Right lobe of liver (tissue), 6 donors: ENCODE measurements at regions not wholly inside any gene's neighbourhood (a gene's known extent, or its start where the extent isn't known, plus 50 kb on each side); places are given as distances from the start of the nearest gene placed in this dataset.

Source experiments
- ATAC-seq, 4 donors: fragments of 200-7000 bp; cut with Tn5 transposase; one replicate each; pipeline ENCODE4 v1.9.1; 2020; ENCODE audit warnings: mild to moderate bottlenecking in 4 of 4, moderate library complexity in 4 of 4
- DNase-seq, 3 donors: peaks; one replicate each; pipeline ENCODE4 v3.0.0-alpha.2; 2020
- H3K27ac ChIP-seq, 3 donors: fragments of 200-600 bp; one replicate each; pipeline ENCODE4 v1.8.0; 2022
- H3K27me3 ChIP-seq, 2 donors: fragments of 200-600 bp; one replicate each; pipeline ENCODE4 v1.8.0; 2022
- H3K36me3 ChIP-seq, 4 donors: fragments of 200-600 bp; sonication (generic) in 1 of 4; one replicate each; pipeline versions ENCODE4 v1.5.1 to v1.8.0; 2017 to 2022; ENCODE audit warnings: control low read depth in 1 of 4
- H3K4me1 ChIP-seq, 4 donors: fragments of 200-600 bp; sonication (generic) in 1 of 4; one replicate each; pipeline versions ENCODE4 v1.5.1 to v1.8.0; 2017 to 2022; ENCODE audit warnings: control low read depth in 1 of 4
- H3K4me3 ChIP-seq, 3 donors: fragments of 200-600 bp; one replicate each; pipeline ENCODE4 v1.8.0; 2022
- H3K9me3 ChIP-seq, 4 donors: fragments of 200-600 bp; sonication (generic) in 1 of 4; one replicate each; pipeline versions ENCODE4 v1.5.1 to v1.8.0; 2017 to 2022; ENCODE audit warnings: control low read depth in 1 of 4
- CTCF ChIP-seq, 4 donors: fragments of 200-600 bp in 3 of 4; fragments of 450-650 bp in 1 of 4; IDR thresholded peaks; one replicate each; pipeline versions ENCODE4 v1.5.1 to v1.8.0; 2016 to 2022; ENCODE audit warnings: antibody characterized with exemption in 4 of 4, mild to moderate bottlenecking in 2 of 4
- POLR2A ChIP-seq: fragments of 450-650 bp; IDR thresholded peaks from one replicate; pipeline ENCODE4 v1.6.1; 2017; ENCODE audit warnings: antibody characterized with exemption, mild to moderate bottlenecking
- WGBS: methylation state at CpG from one replicate; pipeline ENCODE4 v1.1.6; 2018; ENCODE audit warnings: low coverage, low lambda C conversion rate; ENCODE audit not compliant: insufficient coverage; ENCODE audit errors: missing lambda C conversion rate; 5-methylcytosine and 5-hydroxymethylcytosine counted together
- intact Hi-C, 2 donors: fragments of 100-400 bp; cut with DNase I; formaldehyde crosslinking; loops; one replicate each; pipeline versions ENCODE4 v1.11.2 to v1.14.1; 2022
- donor health status: DM: no; HTN: yes; CAD: no.
- donor health status: DM: no; HTN: no; CAD: no.
- donor health status: DM: no; HTN: no; CAD: no.
- donor health status: DM: no; HTN: yes; CAD: no.
- donor health status: DM: no; HTN: yes; CAD: no.

GRCh38 chr5:13307480-13307879 lies 637.0 kb downstream of the DNAH5 start:
- no peak for ATAC-seq
- Histone ChIP-seq H3K9me3 (no peaks in the 10 kb centered on the region), H3K27ac (no peak overlapping the region), H3K4me1 (no peaks in the 10 kb centered on the region), H3K27me3 (no peaks in the 10 kb centered on the region), H3K36me3 (no peaks in the 10 kb centered on the region), H3K4me3 (no peak overlapping the region)
- TF ChIP-seq POLR2A: no peak
- no peak for TF ChIP-seq CTCF (IDR thresholded peaks at IDR 0.05)
- intact Hi-C loops: no loop called here
- DNase-seq: no peak

GRCh38 chr5:13303445-13303844 lies 641.0 kb downstream of the DNAH5 start:
- Histone ChIP-seq H3K4me1 (no peaks in the 10 kb centered on the region), H3K27ac (no peak overlapping the region), H3K36me3 (no peaks in the 10 kb centered on the region), H3K4me3 (no peak overlapping the region), H3K9me3 (no peaks in the 10 kb centered on the region), H3K27me3 (no peaks in the 10 kb centered on the region)
- intact Hi-C loops: no loop called here
- no peak for TF ChIP-seq POLR2A
- no peak for TF ChIP-seq CTCF (IDR thresholded peaks at IDR 0.05)
- no peak for DNase-seq
- no peak for ATAC-seq

GRCh38 chr5:13278811-13279210 lies 665.7 kb downstream of the DNAH5 start:
- no peaks in the 10 kb centered on the region for H3K4me1 ChIP-seq
- no peaks in the 10 kb centered on the region for H3K36me3 ChIP-seq
- intact Hi-C loops: no loop called here
- H3K27ac ChIP-seq: no peak overlapping the region
- ATAC-seq: no peak
- 48% methylated on average over 2 of the region's 2 CpGs for WGBS
- H3K4me3 ChIP-seq: no peak overlapping the region
- no peak for DNase-seq
- H3K9me3 ChIP-seq: no peaks in the 10 kb centered on the region
- TF ChIP-seq CTCF (IDR thresholded peaks at IDR 0.05): no peak
- no peak for TF ChIP-seq POLR2A
- no peaks in the 10 kb centered on the region for H3K27me3 ChIP-seq

- ATAC-seq: no peak
These were observed 666.3 kb downstream of the DNAH5 start for GRCh38 chr5:13278148-13278547.

More at GRCh38 chr5:13278148-13278547, 666.3 kb downstream of the DNAH5 start:
- Histone ChIP-seq H3K9me3 (no peaks in the 10 kb centered on the region), H3K36me3 (no peaks in the 10 kb centered on the region), H3K27me3 (no peaks in the 10 kb centered on the region), H3K27ac (no peak overlapping the region), H3K4me1 (no peaks in the 10 kb centered on the region), H3K4me3 (no peak overlapping the region)
- TF ChIP-seq POLR2A (no peak), CTCF (IDR thresholded peaks at IDR 0.05) (peak in 1 of 4 donors; percentile 19)
- WGBS: 35% methylated on average over 2 of the region's 2 CpGs
- intact Hi-C loops: no loop called here
- no peak for DNase-seq
